HG03565 (cell line): ENCODE measurements at regions not wholly inside any gene's neighbourhood (a gene's known extent, or its start where the extent isn't known, plus 50 kb on each side); places are given as distances from the start of the nearest gene placed in this dataset.
A peak's percentile ranks its signal among the peaks of the same experiment; 100 is the strongest.

Source experiments
- ATAC-seq: cut with Tn5 transposase; IDR thresholded peaks from one replicate; pipeline ENCODE4 v1.9.1; 2021; ENCODE audit warnings: mild to moderate bottlenecking, moderate library complexity; ENCODE audit not compliant: unreplicated experiment

- no peak for ATAC-seq
Measured at GRCh38 chrY:19365321-19365720, 379.2 kb downstream of the KDM5D start.

GRCh38 chrY:19357249-19357648 lies 387.3 kb downstream of the KDM5D start:
- peak; percentile 37 for ATAC-seq

- ATAC-seq, result peak; percentile 94
Measured at GRCh38 chrY:19356735-19357134, 387.8 kb downstream of the KDM5D start.

- no peak for ATAC-seq
Measured at GRCh38 chrY:19354857-19355173, 389.7 kb downstream of the KDM5D start.

GRCh38 chrY:19354061-19354856 lies 390.3 kb downstream of the KDM5D start:
- no peak for ATAC-seq

GRCh38 chrY:19351616-19352015 lies 392.9 kb downstream of the KDM5D start:
- no peak for ATAC-seq

- ATAC-seq, result no peak
Measured at GRCh38 chrY:19321701-19322100, 422.8 kb downstream of the KDM5D start.

GRCh38 chrY:19319135-19319534 lies 425.4 kb downstream of the KDM5D start:
- no peak for ATAC-seq

GRCh38 chrY:19317271-19317987 lies 427.1 kb downstream of the KDM5D start:
- no peak for ATAC-seq

- ATAC-seq, result no peak
Measured at GRCh38 chrY:19307627-19308026, 436.9 kb downstream of the KDM5D start.

- ATAC-seq, result no peak
Measured at GRCh38 chrY:19303136-19303535, 441.4 kb downstream of the KDM5D start.

GRCh38 chrY:19290925-19291324 lies 453.6 kb downstream of the KDM5D start:
- ATAC-seq, result no peak

GRCh38 chrY:19274076-19274475 lies 470.4 kb downstream of the KDM5D start:
- ATAC-seq, result no peak

- no peak for ATAC-seq
Measured at GRCh38 chrY:19268331-19268730, 476.2 kb downstream of the KDM5D start.

GRCh38 chrY:19265404-19265803 lies 479.1 kb downstream of the KDM5D start:
- no peak for ATAC-seq

GRCh38 chrY:19262310-19262709 lies 482.2 kb downstream of the KDM5D start:
- no peak for ATAC-seq

- no peak for ATAC-seq
Measured at GRCh38 chrY:19232276-19232994, 458.9 kb upstream of the HSFY2 start.

GRCh38 chrY:19220784-19221183 lies 447.2 kb upstream of the HSFY2 start:
- no peak for ATAC-seq

GRCh38 chrY:19208915-19209314 lies 435.4 kb upstream of the HSFY2 start:
- ATAC-seq, result no peak

- ATAC-seq, result no peak
Measured at GRCh38 chrY:19207048-19207447, 433.5 kb upstream of the HSFY2 start.

GRCh38 chrY:19180824-19181223 lies 407.3 kb upstream of the HSFY2 start:
- no peak for ATAC-seq

GRCh38 chrY:19168202-19168565 lies 394.6 kb upstream of the HSFY2 start:
- ATAC-seq, result no peak
